Prostate gland (tissue), 2 donors: ENCODE measurements at regions not wholly inside any gene's neighbourhood (a gene's known extent, or its start where the extent isn't known, plus 50 kb on each side); places are given as distances from the start of the nearest gene placed in this dataset.

Experiments
- DNase-seq: peaks from one replicate; pipeline ENCODE4 v3.0.0-alpha.2; 2019; ENCODE audit warnings: low spot score
- H3K27ac ChIP-seq, 2 donors: fragments of 200-600 bp; sonication (generic); 2 replicates each; pipeline ENCODE4 v1.5.1; 2017 to 2019
- H3K27me3 ChIP-seq: fragments of 200-600 bp; sonication (generic); replicated peaks from 2 replicates; pipeline ENCODE4 v1.5.1; 2019; ENCODE audit not compliant: insufficient read depth
- H3K36me3 ChIP-seq, 2 donors: fragments of 200-600 bp; sonication (generic); 1 replicate in 1 of 2; 2 replicates in 1 of 2; pipeline versions ENCODE4 v1.5.1 to v1.8.1; 2017 to 2019
- H3K4me1 ChIP-seq: fragments of 200-600 bp; sonication (generic); replicated peaks from 2 replicates; pipeline ENCODE4 v1.5.1; 2019
- H3K4me3 ChIP-seq, 2 donors: fragments of 200-600 bp; sonication (generic); 2 replicates each; pipeline ENCODE4 v1.5.1; 2017 to 2019
- H3K9me3 ChIP-seq: fragments of 200-600 bp; sonication (generic); 2 replicates; pipeline ENCODE4 v1.5.1; 2017
- CTCF ChIP-seq, 4 experiments: fragments of 200-600 bp in 2 of 4; fragments of 450-650 bp in 2 of 4; sonication (generic) in 2 of 4; IDR thresholded peaks; 1 replicate in 3 of 4; 2 replicates in 1 of 4; pipeline ENCODE4 v1.5.1; 2016 to 2019; ENCODE audit warnings: antibody characterized with exemption in 4 of 4, mild to moderate bottlenecking in 2 of 4, moderate library complexity in 2 of 4
- POLR2A ChIP-seq: fragments of 450-650 bp; IDR thresholded peaks from one replicate; pipeline ENCODE4 v1.6.1; 2016; ENCODE audit warnings: antibody characterized with exemption, mild to moderate bottlenecking
- POLR2AphosphoS5 ChIP-seq: sonication (generic); formaldehyde crosslinking; IDR thresholded peaks from one replicate; pipeline ENCODE4 v1.6.1; 2017; ENCODE audit warnings: antibody characterized with exemption
- WGBS: methylation state at CpG from one replicate; pipeline ENCODE4 v1.1.5; 2018; 5-methylcytosine and 5-hydroxymethylcytosine counted together
- intact Hi-C: fragments of 100-400 bp; cut with DNase I; formaldehyde crosslinking; loops from one replicate; pipeline ENCODE4 v1.14.2; 2022

- TF ChIP-seq POLR2A (no peak), CTCF (IDR thresholded peaks at IDR 0.05) (no peak), POLR2AphosphoS5 (no peak)
- no peak for DNase-seq
- no peak overlapping the region for H3K4me3 ChIP-seq
- no peaks in the 10 kb centered on the region for H3K36me3 ChIP-seq
- 95% methylated on average over 5 of the region's 5 CpGs for WGBS
- no peaks in the 10 kb centered on the region for H3K9me3 ChIP-seq
- no peaks in the 10 kb centered on the region for H3K4me1 ChIP-seq
- intact Hi-C loops = no loop called here
- no peaks in the 10 kb centered on the region for H3K27me3 ChIP-seq
- H3K27ac ChIP-seq = no peak overlapping the region
These were observed 177.4 kb upstream of the MAMLD1 start for GRCh38 chrX:150185766-150186165.

GRCh38 chrX:150192816-150193215 is 170.3 kb upstream of the MAMLD1 start:
- no peak overlapping the region for H3K4me3 ChIP-seq
- 82% methylated on average over 5 of the region's 5 CpGs for WGBS
- no peaks in the 10 kb centered on the region for H3K9me3 ChIP-seq
- no peaks in the 10 kb centered on the region for H3K36me3 ChIP-seq
- intact Hi-C loops = no loop called here
- TF ChIP-seq POLR2AphosphoS5 = no peak
- TF ChIP-seq POLR2A = no peak
- no peak for TF ChIP-seq CTCF (IDR thresholded peaks at IDR 0.05)
- no peak overlapping the region for H3K27ac ChIP-seq
- DNase-seq = no peak
- no peaks in the 10 kb centered on the region for H3K4me1 ChIP-seq
- H3K27me3 ChIP-seq = no peaks in the 10 kb centered on the region

- intact Hi-C loops = no loop called here
- no peaks in the 10 kb centered on the region for H3K27me3 ChIP-seq
- H3K36me3 ChIP-seq = no peaks in the 10 kb centered on the region
- no peak overlapping the region for H3K4me3 ChIP-seq
- TF ChIP-seq POLR2A = no peak
- no peak for TF ChIP-seq POLR2AphosphoS5
- no peak for TF ChIP-seq CTCF (IDR thresholded peaks at IDR 0.05)
- no peaks in the 10 kb centered on the region for H3K9me3 ChIP-seq
- DNase-seq = no peak
- no peaks in the 10 kb centered on the region for H3K4me1 ChIP-seq
- WGBS = 84% methylated on average over 3 of the region's 3 CpGs
- H3K27ac ChIP-seq = no peak overlapping the region
These were observed 166.8 kb upstream of the MAMLD1 start for GRCh38 chrX:150196285-150196684.

GRCh38 chrX:150197388-150197787 is 165.7 kb upstream of the MAMLD1 start:
- Histone ChIP-seq H3K4me3 (no peak overlapping the region), H3K27ac (no peak overlapping the region), H3K36me3 (no peaks in the 10 kb centered on the region), H3K27me3 (no peaks in the 10 kb centered on the region), H3K9me3 (no peaks in the 10 kb centered on the region), H3K4me1 (no peaks in the 10 kb centered on the region)
- WGBS = 87% methylated on average over 2 of the region's 2 CpGs
- DNase-seq = no peak
- TF ChIP-seq CTCF (IDR thresholded peaks at IDR 0.05) (no peak), POLR2AphosphoS5 (no peak), POLR2A (no peak)
- intact Hi-C loops = no loop called here

- no peak for DNase-seq
- Histone ChIP-seq H3K27me3 (no peaks in the 10 kb centered on the region), H3K4me3 (no peak overlapping the region), H3K36me3 (no peaks in the 10 kb centered on the region), H3K9me3 (no peaks in the 10 kb centered on the region), H3K4me1 (no peaks in the 10 kb centered on the region), H3K27ac (no peak overlapping the region)
- intact Hi-C loops = no loop called here
- TF ChIP-seq POLR2AphosphoS5 (no peak), CTCF (IDR thresholded peaks at IDR 0.05) (no peak), POLR2A (no peak)
- whole genome bisulfite sequencing = 100% methylated on average over 2 of the region's 2 CpGs
These were observed 164.3 kb upstream of the MAMLD1 start for GRCh38 chrX:150198776-150199175.
